ENCODE measurements at regions not wholly inside any gene's neighbourhood (a gene's known extent, or its start where the extent isn't known, plus 50 kb on each side); places are given as distances from the start of the nearest gene placed in this dataset.

DNA sequence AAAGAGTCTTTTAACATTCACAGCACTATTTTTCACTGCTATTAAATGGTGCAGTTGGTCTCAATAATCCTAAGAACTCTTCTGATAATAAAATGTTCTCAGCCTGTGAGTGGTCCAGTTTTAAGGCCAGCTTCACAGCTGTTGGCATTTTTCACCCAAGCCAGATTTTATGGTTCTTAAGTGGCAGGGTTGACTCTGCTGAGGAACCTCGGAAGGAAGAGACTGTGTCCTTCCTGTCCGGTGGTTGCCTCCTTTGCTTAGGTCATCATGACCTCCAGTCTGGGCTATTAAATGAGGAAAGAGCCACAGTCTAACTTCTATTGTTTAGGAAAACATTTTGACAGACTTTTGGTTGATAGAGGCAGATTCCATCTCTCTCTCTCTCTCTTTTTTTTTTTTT is 112.5 kb upstream of the SERBP1 start:
- Histone ChIP-seq H3K4me1 (ENCODE audit: control insufficient read depth, insufficient read depth, low read length) (no peaks in the 10 kb centered on the region), H3K4me2 (ENCODE audit: control insufficient read depth, insufficient read depth) (no peak overlapping the region), H3K4me3 (no peak overlapping the region), H3K79me2 (ENCODE audit: control insufficient read depth, insufficient read depth, low read length) (no peaks in the 10 kb centered on the region), H3K27me3 (replicated peaks in 1 of 2; ENCODE audit: control insufficient read depth in 2 of 2, insufficient read depth in 2 of 2, low read length in 1 of 2) (peaks cover 0 to 1% of the 10 kb centered on the region in 2 experiments; a peak in 1 of 4 replicates), H3K9ac (ENCODE audit: control insufficient read depth, insufficient read depth, low read length) (no peak overlapping the region), H3K27ac (ENCODE audit: control insufficient read depth, insufficient read depth) (no peak overlapping the region), H3K36me3 (ENCODE audit: control insufficient read depth in 2 of 2, insufficient read depth in 2 of 2, low read length in 1 of 2) (no peaks in the 10 kb centered on the region), H4K20me1 (ENCODE audit: control insufficient read depth, insufficient read depth) (no peaks in the 10 kb centered on the region), H3K9me3 (replicated peaks; ENCODE audit: control insufficient read depth, insufficient read depth, low read length) (no peaks in the 10 kb centered on the region), H2AFZ (ENCODE audit: control insufficient read depth, low read depth, low read length) (no peak overlapping the region)
- ChIA-PET RAD21 (ENCODE audit: unreplicated experiment) (no interaction called here), POLR2A (no interaction called here), SMC1A (ENCODE audit: uncharacterized antibody, unreplicated experiment) (interaction anchor here (0.7 kb wide), 1 partner anchor 217 kb away, joined by 3 read pairs; no protein-coding TSS in a partner anchor), CTCF (interaction anchor here (1.6 kb wide), 2 partner anchors 10 to 329 kb away, joined by 5 read pairs; no protein-coding TSS in a partner anchor)
- DNase-seq (ENCODE audit: low read depth, low spot score) (no peak), ATAC-seq (no peak), FAIRE-seq (no peak)
- in situ Hi-C loops (cut with MboI) (no loop called here), intact Hi-C loops (cut with micrococcal nuclease; ENCODE audit: unreplicated experiment) (no loop called here)
- WGBS (ENCODE audit: insufficient coverage, insufficient replicate concordance, low lambda C conversion rate, missing lambda C conversion rate) = no CpG with 5 or more reads among the region's 2 CpGs
- BruUV-seq (replicated peaks) = no TSS peak
- TF ChIP-seq RUNX3 (IDR thresholded peaks at IDR 0.05; ENCODE audit: low read length) (no peak), ZNF384 (IDR thresholded peaks at IDR 0.05; ENCODE audit: borderline replicate concordance, low read depth, low read length) (no peak), FOS (IDR thresholded peaks at IDR 0.05; ENCODE audit: borderline replicate concordance, extremely low read depth, insufficient read length) (no peak), MEF2B (IDR thresholded peaks at IDR 0.05; ENCODE audit: partially characterized antibody, poor library complexity, severe bottlenecking) (no peak), POLR2AphosphoS2 (IDR thresholded peaks at IDR 0.05; ENCODE audit: low read depth, low read length) (no peak), SMAD5 (IDR thresholded peaks at IDR 0.05; ENCODE audit: low read depth) (no peak), TARDBP (IDR thresholded peaks at IDR 0.05; ENCODE audit: borderline replicate concordance) (no peak), RCOR1 (conservative IDR thresholded peaks at IDR 0.05; ENCODE audit: low read depth, low read length) (no peak)
- TF ChIP-seq, protein P1, sequence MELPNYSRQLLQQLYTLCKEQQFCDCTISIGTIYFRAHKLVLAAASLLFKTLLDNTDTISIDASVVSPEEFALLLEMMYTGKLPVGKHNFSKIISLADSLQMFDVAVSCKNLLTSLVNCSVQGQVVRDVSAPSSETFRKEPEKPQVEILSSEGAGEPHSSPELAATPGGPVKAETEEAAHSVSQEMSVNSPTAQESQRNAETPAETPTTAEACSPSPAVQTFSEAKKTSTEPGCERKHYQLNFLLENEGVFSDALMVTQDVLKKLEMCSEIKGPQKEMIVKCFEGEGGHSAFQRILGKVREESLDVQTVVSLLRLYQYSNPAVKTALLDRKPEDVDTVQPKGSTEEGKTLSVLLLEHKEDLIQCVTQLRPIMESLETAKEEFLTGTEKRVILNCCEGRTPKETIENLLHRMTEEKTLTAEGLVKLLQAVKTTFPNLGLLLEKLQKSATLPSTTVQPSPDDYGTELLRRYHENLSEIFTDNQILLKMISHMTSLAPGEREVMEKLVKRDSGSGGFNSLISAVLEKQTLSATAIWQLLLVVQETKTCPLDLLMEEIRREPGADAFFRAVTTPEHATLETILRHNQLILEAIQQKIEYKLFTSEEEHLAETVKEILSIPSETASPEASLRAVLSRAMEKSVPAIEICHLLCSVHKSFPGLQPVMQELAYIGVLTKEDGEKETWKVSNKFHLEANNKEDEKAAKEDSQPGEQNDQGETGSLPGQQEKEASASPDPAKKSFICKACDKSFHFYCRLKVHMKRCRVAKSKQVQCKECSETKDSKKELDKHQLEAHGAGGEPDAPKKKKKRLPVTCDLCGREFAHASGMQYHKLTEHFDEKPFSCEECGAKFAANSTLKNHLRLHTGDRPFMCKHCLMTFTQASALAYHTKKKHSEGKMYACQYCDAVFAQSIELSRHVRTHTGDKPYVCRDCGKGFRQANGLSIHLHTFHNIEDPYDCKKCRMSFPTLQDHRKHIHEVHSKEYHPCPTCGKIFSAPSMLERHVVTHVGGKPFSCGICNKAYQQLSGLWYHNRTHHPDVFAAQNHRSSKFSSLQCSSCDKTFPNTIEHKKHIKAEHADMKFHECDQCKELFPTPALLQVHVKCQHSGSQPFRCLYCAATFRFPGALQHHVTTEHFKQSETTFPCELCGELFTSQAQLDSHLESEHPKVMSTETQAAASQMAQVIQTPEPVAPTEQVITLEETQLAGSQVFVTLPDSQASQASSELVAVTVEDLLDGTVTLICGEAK (IDR thresholded peaks at IDR 0.05; ENCODE audit: borderline replicate concordance) = no peak
- TF ChIP-seq, protein P2, sequence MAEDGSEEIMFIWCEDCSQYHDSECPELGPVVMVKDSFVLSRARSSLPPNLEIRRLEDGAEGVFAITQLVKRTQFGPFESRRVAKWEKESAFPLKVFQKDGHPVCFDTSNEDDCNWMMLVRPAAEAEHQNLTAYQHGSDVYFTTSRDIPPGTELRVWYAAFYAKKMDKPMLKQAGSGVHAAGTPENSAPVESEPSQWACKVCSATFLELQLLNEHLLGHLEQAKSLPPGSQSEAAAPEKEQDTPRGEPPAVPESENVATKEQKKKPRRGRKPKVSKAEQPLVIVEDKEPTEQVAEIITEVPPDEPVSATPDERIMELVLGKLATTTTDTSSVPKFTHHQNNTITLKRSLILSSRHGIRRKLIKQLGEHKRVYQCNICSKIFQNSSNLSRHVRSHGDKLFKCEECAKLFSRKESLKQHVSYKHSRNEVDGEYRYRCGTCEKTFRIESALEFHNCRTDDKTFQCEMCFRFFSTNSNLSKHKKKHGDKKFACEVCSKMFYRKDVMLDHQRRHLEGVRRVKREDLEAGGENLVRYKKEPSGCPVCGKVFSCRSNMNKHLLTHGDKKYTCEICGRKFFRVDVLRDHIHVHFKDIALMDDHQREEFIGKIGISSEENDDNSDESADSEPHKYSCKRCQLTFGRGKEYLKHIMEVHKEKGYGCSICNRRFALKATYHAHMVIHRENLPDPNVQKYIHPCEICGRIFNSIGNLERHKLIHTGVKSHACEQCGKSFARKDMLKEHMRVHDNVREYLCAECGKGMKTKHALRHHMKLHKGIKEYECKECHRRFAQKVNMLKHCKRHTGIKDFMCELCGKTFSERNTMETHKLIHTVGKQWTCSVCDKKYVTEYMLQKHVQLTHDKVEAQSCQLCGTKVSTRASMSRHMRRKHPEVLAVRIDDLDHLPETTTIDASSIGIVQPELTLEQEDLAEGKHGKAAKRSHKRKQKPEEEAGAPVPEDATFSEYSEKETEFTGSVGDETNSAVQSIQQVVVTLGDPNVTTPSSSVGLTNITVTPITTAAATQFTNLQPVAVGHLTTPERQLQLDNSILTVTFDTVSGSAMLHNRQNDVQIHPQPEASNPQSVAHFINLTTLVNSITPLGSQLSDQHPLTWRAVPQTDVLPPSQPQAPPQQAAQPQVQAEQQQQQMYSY (CRISPR knock-in tag; IDR thresholded peaks at IDR 0.05) = no peak

Measured in GM12878 (cell line).